GM21737 (cell line): ENCODE measurements at regions not wholly inside any gene's neighbourhood (a gene's known extent, or its start where the extent isn't known, plus 50 kb on each side); places are given as distances from the start of the nearest gene placed in this dataset.

Experiments
- ATAC-seq: cut with Tn5 transposase; IDR thresholded peaks from one replicate; pipeline ENCODE4 v1.9.1; 2021; ENCODE audit warnings: mild to moderate bottlenecking, moderate library complexity; ENCODE audit not compliant: unreplicated experiment

GRCh38 chr2:228658998-228659397 is 477.5 kb upstream of the SPHKAP start:
- no peak for ATAC-seq

DNA sequence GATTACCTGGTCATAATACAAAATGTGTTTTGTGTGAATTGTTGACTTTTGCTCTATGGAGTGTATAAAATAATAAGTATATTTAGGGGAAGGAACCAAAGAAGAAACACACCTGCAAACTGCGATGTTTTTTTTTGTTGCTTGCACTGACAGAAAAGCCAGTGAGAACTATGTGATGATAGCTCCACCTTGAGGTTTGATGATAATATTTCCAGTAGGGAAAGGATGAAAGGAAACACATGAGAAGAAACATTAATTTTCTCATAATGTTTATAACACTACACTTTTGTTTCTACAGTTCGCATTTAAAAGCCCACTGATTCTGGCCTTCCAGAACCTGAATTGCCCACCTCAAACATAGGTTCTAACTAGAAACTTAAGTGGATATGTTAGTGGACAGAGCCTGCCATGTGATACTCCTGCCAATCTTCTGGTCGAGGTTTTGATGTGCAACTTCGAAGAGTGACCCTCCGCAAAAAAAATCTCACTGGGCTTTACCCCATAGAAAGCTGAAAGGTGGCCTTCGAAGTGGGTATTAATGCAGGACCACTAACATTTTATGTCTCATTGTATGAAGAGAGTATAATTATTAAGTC is 476.4 kb upstream of the SPHKAP start:
- no peak for ATAC-seq

DNA sequence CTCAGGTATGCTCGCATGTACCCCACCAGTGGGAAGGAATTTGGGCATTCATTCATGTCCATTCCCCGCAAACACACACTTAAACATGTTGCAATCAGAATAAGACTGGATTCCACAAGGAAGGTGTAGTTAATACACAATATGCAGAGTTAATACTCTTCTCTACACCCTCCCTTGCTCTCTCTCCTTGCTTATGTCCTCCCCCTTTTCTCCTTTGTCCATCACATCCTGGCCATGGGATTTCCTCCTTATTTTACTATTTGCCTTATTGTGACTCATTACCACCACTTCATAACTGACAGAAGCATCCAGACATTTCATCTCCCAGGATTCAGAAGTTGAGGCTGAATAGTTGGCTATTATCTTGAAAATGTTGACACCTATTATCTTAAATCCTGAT is 473.8 kb upstream of the SPHKAP start:
- ATAC-seq: no peak

- ATAC-seq: no peak
Measured at GRCh38 chr2:228654707-228655106, 473.2 kb upstream of the SPHKAP start.

- ATAC-seq: no peak
Measured at GRCh38 chr2:228653884-228654283, 472.4 kb upstream of the SPHKAP start.

- ATAC-seq: no peak
Measured at GRCh38 chr2:228652366-228652765, 470.9 kb upstream of the SPHKAP start.

DNA sequence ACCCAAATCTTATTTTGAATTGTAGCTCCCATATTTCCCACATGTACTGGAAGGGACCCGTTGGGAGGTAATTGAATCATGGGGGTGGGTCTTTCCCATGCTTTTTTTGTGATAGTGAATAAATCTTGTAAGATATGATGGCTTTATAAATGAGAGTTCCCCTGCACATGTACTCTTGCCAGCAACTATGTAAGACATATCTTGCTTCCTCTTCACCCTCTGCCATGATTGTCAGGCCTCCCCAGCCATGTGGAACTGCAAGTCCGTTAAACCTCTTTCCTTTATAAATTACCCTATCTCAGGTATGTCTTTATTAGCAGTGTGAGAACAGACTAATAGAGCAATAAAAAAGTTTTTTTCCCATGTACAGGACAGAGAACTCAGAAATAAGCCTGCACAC is 468.4 kb upstream of the SPHKAP start:
- no peak for ATAC-seq

DNA sequence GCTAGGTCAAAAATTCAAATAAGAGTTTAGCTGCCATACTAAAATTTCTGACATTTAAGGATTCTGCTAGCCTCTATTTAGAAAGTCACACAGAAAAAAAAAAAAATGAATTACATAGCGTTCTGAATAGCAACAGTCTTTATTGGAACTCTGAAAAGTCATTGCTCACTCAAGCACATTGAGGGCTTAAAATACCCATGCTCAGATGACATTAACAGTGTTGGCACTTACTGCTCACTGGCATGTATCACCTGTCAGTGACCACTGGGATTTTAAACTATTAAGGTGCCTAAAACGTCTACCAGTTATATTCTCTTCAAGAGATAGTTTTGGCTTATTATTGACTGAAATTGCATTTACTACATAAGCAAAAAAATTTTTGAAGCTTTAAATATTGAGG is 468.0 kb upstream of the SPHKAP start:
- ATAC-seq: no peak

DNA sequence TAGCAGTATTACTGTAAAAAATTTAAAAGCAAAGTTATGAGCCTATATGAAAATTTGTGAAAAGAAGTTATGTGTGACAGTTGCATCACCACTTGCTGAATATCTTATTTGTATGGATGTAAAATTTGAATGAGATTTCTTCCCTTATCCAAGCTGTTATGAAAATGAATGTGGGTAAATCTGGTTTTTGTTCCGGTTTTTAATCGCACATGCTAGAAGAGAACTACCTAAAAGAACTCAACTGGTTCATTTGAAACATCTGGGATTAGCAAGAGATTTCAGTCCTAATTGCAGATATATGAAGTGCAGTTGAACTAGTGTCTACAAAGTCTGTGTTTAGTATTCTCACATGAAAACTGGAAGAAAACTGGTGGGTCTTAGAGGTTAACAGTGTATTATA is 467.1 kb upstream of the SPHKAP start:
- ATAC-seq: no peak

DNA sequence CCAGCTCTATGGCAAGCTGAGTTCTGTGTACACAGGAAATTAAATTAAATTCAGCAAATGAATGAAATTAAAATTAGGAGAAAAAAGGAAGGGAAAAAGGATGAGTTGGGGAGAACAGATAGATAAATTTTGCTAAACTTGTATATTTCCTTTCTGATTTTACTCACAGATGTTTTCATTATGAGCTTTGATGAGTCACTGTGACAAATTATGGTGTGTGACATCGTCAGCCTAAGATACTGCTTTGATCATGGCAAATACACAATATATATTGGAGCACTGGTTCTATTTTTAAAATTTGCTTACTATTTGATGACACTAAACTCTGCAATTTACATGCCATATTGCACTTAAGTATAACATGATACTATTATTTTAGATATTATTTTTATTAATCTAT is 464.6 kb upstream of the SPHKAP start:
- no peak for ATAC-seq

DNA sequence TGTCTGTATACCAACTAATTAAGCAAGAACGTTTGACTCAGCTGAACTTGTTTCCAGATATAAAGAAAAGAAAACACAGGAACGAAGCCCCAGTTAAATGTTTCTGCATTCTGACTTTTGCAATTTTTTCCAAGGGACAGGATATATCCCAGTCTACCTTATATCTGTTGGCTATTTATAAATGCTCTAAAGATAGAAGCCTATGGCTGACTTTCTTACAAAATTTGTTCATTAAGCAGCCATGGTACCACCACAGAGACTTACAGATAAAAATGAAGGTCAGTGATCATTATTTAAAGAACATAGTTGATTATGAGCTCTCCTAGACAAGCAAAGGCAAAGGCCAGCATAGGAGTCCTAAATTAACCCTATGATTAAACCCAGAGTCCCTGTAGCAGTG is 462.7 kb upstream of the SPHKAP start:
- ATAC-seq: no peak

DNA sequence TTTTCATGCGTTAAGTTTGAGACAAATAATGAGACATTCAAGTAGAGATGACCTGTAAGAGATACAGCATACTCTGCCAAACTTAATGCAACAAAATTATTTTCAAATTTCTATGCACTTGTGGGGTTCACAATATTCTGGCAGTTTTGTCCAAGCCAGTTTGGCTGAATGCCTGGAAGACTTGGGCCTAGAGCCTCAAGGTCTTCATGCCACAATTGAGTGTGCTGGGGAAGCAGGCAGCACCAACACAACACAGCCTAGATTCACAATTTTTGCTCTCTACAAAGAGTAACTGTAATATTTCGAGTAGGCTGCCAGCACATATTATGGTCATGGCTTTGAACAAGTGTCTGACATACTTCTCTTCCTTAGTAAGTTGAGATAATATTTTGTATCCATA is 461.4 kb upstream of the SPHKAP start:
- ATAC-seq: no peak

DNA sequence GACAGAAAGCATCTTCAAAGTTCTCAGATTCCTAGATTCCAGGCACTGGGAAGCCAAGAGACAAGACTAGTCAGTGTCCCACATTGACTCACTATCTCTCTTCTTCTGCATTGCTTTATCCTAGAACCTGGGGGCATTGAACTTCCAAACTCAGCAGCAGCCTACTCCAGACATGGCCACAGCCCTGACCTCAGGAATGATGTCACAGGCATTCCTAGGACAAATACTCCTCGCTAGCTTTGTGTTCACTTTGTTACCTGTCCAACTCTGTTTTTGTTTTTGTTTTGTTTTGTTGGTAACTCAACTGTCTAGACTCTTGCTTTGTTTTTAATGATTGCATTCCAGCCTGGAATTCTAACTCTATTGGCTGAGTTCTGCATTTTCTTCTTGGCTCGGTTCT is 449.3 kb upstream of the SPHKAP start:
- ATAC-seq: no peak

- ATAC-seq: no peak
Measured at GRCh38 chr2:228629251-228629650, 447.8 kb upstream of the SPHKAP start.

DNA sequence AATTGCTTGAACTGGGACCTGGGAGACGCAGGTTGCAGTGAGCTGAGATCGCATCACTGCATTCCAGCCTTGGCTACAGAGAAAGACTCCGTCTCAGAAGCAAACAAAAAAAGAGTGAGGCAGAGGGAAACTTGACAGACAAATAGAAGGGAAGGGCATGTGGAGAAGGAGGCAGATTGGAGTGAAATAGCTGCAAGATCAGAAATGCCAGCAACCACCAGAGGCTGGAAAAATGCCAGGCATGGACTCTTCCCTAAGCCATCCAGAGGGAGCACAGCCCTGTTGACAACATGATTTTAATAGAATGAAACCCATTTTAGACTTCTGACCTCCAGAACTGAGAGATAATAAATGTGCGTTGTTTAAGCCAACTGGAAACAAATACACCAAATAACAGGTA is 447.2 kb upstream of the SPHKAP start:
- ATAC-seq: no peak

GRCh38 chr2:228627510-228627909 is 446.0 kb upstream of the SPHKAP start:
- no peak for ATAC-seq

DNA sequence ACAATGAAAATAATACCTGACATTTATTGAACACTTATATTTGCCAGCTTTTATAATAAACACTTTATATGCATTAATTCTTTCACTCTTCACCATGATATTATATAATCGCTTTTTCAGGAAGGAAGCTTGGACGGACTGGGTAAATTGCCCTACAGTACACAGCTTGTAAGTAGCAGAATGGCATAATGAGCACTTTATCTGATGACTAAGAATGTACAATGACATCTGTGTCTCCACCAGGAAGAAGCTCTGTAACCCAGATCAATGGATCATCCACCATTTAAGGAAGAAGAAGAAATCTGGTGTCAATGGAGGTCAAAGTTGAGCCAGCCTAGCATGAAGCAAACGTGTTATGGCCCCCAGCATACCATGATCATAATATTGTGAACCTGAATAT is 444.0 kb upstream of the SPHKAP start:
- ATAC-seq: no peak

GRCh38 chr2:228624733-228625132 is 443.2 kb upstream of the SPHKAP start:
- ATAC-seq: no peak

DNA sequence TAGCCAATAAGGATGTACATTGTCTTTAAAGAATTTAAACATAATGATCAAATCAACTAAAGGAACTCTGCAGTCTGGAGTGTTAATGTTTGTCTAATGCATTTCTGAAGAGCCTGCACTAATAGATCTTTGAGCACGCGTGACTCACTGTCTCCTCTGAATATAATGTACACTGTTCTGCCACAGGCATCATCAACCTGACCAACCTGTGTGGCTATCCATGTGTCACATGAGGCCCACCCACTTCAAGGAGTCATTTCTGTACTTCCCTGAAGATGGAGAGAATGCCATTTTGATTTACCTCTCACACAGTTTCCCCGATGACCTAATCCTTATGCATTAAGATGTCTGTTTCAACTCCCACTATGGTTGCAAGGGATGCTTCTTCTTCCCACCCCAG is 434.0 kb upstream of the SPHKAP start:
- ATAC-seq: no peak

GRCh38 chr2:228614741-228615140 is 433.3 kb upstream of the SPHKAP start:
- no peak for ATAC-seq

GRCh38 chr2:228613133-228613850 is 431.8 kb upstream of the SPHKAP start:
- ATAC-seq: no peak

GRCh38 chr2:228611171-228611570 is 429.7 kb upstream of the SPHKAP start:
- ATAC-seq: no peak

- no peak for ATAC-seq
Measured at GRCh38 chr2:228602288-228602687, 420.8 kb upstream of the SPHKAP start.
